ENCODE measurements at regions not wholly inside any gene's neighbourhood (a gene's known extent, or its start where the extent isn't known, plus 50 kb on each side); places are given as distances from the start of the nearest gene placed in this dataset.

DNA sequence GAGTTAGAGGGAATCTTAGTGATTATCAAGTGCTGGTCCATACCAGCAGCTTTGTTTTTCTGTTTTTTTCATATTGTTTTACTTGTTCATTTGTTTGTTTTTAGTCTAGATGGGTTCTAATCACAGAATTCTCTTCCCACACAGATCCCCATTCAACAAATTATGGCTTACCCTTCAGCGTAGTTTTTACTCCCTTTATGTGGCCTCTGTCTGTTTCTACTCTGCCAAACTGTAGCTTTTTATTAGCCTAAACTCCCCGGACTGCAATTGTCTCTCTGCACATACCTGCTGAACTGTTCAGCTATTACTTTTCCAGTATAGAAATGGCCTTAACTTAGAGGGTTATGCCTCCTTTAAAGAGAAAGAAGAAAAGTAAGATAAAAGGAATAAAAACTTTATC lies 348.5 kb downstream of the TGFB2 start:
- no peak for ATAC-seq
- TF ChIP-seq, protein P1, sequence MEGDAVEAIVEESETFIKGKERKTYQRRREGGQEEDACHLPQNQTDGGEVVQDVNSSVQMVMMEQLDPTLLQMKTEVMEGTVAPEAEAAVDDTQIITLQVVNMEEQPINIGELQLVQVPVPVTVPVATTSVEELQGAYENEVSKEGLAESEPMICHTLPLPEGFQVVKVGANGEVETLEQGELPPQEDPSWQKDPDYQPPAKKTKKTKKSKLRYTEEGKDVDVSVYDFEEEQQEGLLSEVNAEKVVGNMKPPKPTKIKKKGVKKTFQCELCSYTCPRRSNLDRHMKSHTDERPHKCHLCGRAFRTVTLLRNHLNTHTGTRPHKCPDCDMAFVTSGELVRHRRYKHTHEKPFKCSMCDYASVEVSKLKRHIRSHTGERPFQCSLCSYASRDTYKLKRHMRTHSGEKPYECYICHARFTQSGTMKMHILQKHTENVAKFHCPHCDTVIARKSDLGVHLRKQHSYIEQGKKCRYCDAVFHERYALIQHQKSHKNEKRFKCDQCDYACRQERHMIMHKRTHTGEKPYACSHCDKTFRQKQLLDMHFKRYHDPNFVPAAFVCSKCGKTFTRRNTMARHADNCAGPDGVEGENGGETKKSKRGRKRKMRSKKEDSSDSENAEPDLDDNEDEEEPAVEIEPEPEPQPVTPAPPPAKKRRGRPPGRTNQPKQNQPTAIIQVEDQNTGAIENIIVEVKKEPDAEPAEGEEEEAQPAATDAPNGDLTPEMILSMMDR (IDR thresholded peaks at IDR 0.05): no peak
- Histone ChIP-seq H3K4me1 (no peaks in the 10 kb centered on the region), H3K9me3 (no peaks in the 10 kb centered on the region), H3K27ac (no peak overlapping the region), H3K4me3 (no peak overlapping the region), H3K36me3 (no peaks in the 10 kb centered on the region), H3K27me3 (no peaks in the 10 kb centered on the region)
- FAIRE-seq: no peak
- DNase-seq: no peak
- 46 to 54% methylated on average over 2 of the region's 2 CpGs for WGBS, 2 donors
- intact Hi-C loops (cut with DNase I): no loop called here

DNA sequence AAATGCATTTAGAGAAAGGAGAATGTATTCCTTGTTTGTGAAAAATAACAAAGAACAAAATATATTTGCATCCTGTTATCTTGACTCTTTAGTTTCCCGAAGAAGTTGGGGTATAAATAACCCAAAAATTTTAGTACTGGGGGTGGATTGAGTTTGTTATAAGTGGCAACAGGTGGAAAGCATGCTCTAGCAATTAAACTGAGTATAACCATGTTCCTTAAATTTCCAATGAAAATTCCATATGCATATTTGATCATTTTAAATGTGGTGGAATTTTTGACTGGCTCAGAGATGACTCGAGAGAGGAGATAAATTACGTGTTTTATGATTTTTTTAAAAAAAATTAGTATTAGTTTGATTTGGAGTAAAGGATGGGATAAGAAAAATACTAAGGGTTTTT lies 348.9 kb downstream of the TGFB2 start:
- TF ChIP-seq, protein P1 (IDR thresholded peaks at IDR 0.05): no peak
- ATAC-seq (no peak), DNase-seq (no peak), FAIRE-seq (no peak)
- no peaks in the 10 kb centered on the region for H3K27me3 ChIP-seq
- WGBS, 2 donors: 57 to 59% methylated on average over 3 of the region's 3 CpGs
- no peak overlapping the region for H3K4me3 ChIP-seq
- no peaks in the 10 kb centered on the region for H3K4me1 ChIP-seq
- intact Hi-C loops (cut with DNase I): no loop called here
- no peak overlapping the region for H3K27ac ChIP-seq
- H3K9me3 ChIP-seq: no peaks in the 10 kb centered on the region
- no peaks in the 10 kb centered on the region for H3K36me3 ChIP-seq

DNA sequence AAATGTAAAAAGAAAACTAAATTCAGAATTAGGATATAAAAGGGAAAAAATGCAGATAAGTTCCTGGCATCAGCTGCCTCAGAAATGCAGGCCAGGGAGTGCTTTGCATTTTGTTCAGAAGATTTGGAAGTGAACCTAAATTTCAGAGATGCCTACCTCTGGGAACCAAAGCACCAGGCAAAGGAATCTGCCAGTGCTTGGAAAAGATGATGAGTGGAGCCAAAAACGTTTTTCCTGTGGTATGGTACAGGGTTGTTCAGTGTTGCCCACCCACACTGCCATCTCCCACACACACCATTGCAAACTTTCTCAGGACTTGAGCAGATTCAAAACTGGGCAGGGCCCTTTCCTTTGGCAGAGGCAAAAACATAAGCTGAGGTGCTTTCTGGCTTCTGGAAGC lies 349.5 kb downstream of the TGFB2 start:
- TF ChIP-seq, protein P1 (IDR thresholded peaks at IDR 0.05): no peak
- Histone ChIP-seq H3K36me3 (no peaks in the 10 kb centered on the region), H3K4me3 (no peak overlapping the region), H3K27me3 (no peaks in the 10 kb centered on the region), H3K27ac (no peak overlapping the region), H3K9me3 (no peaks in the 10 kb centered on the region), H3K4me1 (no peaks in the 10 kb centered on the region)
- no peak for DNase-seq
- no peak for ATAC-seq
- intact Hi-C loops (cut with DNase I): no loop called here
- 14 to 24% methylated on average over 1 of the region's 1 CpG for WGBS, 2 donors
- FAIRE-seq: no peak

DNA sequence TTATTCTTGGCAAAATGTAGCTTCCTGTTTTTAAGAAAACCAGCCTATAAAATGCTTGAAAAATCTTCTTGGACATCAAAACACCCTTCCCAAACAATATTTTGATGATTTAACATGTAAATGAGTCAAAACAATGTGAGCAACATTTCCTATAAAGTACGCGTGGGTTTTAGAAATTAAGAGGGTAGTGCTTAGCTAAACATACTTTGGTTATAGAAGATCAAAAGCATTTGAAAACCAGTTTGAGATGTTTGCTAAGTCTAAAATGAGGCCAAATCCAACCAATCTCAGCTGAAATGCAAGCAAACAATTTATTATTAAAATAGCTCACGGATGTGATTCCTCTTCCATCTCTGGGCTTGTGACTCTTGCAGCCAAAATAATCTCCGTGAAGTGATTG lies 350.4 kb downstream of the TGFB2 start:
- Histone ChIP-seq H3K36me3 (no peaks in the 10 kb centered on the region), H3K9me3 (no peaks in the 10 kb centered on the region), H3K27me3 (no peaks in the 10 kb centered on the region), H3K4me1 (no peaks in the 10 kb centered on the region), H3K27ac (no peak overlapping the region), H3K4me3 (no peak overlapping the region)
- 81 to 89% methylated on average over 4 of the region's 4 CpGs for WGBS, 2 donors
- FAIRE-seq (no peak), DNase-seq (no peak), ATAC-seq (no peak)
- intact Hi-C loops (cut with DNase I): no loop called here
- TF ChIP-seq, protein P1 (IDR thresholded peaks at IDR 0.05): no peak

DNA sequence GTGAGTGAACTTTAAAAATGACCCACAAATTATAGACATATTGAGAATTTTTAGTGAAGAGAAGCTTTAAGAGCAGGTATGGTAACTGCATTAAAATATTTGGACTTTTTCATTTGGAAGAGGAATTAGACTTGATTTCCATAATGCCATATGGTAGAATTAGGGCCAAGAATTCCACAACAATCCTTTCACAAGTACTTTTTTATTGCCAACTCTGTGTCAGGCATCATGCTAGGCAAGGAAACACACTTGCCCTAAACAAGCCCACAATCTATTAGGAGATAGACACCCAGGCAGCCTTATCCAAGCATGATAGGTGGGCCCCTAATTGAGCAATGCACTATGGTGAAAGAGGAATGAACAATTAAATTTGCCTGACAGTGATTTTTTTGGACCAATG lies 353.0 kb downstream of the TGFB2 start:
- H3K36me3 ChIP-seq: no peaks in the 10 kb centered on the region
- H3K4me3 ChIP-seq: no peak overlapping the region
- intact Hi-C loops (cut with DNase I): no loop called here
- H3K4me1 ChIP-seq: no peaks in the 10 kb centered on the region
- H3K27ac ChIP-seq: no peak overlapping the region
- no peaks in the 10 kb centered on the region for H3K9me3 ChIP-seq
- FAIRE-seq (no peak), ATAC-seq (no peak), DNase-seq (no peak)
- H3K27me3 ChIP-seq: no peaks in the 10 kb centered on the region
- TF ChIP-seq, protein P1 (IDR thresholded peaks at IDR 0.05): no peak

Data from pancreas (tissue), 10 donors.